HepG2 (cell line): ENCODE measurements at regions not wholly inside any gene's neighbourhood (a gene's known extent, or its start where the extent isn't known, plus 50 kb on each side); places are given as distances from the start of the nearest gene placed in this dataset.

Source experiments
- CTCF ChIP-seq: sonication (generic); formaldehyde crosslinking; IDR thresholded peaks from 2 replicates; pipeline ENCODE4 v1.5.0; 2020; ENCODE audit warnings: mild to moderate bottlenecking, missing genetic modification reagents, moderate library complexity
- EZH2 ChIP-seq: conservative IDR thresholded peaks from 2 replicates; pipeline ENCODE4 v1.6.1; 2012; ENCODE audit warnings: mild to moderate bottlenecking, low read depth, low read length, moderate library complexity
- JUNB ChIP-seq: sonication (generic); formaldehyde crosslinking; IDR thresholded peaks from 2 replicates; pipeline ENCODE4 v1.8.0; 2022; ENCODE audit warnings: missing genetic modification reagents, mild to moderate bottlenecking, borderline replicate concordance
- KMT2B ChIP-seq: IDR thresholded peaks from 2 replicates; pipeline ENCODE4 v1.6.1; 2016; ENCODE audit warnings: missing genetic modification reagents, missing compliant biosample characterization
- RAD21 ChIP-seq: fragments of 450-650 bp; formaldehyde crosslinking; IDR thresholded peaks from 2 replicates; pipeline ENCODE4 v1.5.0; 2020; ENCODE audit warnings: mild to moderate bottlenecking
- RELA ChIP-seq: sonication (generic); formaldehyde crosslinking; IDR thresholded peaks from 2 replicates; pipeline ENCODE4 v1.4.0; 2020; ENCODE audit warnings: missing genetic modification reagents
- RXRA ChIP-seq: sonication (generic); formaldehyde crosslinking; IDR thresholded peaks from 2 replicates; pipeline ENCODE4 v1.5.1; 2020; ENCODE audit warnings: missing genetic modification reagents
- USF2 ChIP-seq, 2 experiments: sonication (generic) in 1 of 2; formaldehyde crosslinking in 1 of 2; IDR thresholded peaks; 2 replicates each; pipeline versions ENCODE4 v1.5.1 to v1.6.1; 2011 to 2020; ENCODE audit warnings: borderline replicate concordance in 1 of 2, low read depth in 1 of 2, low read length in 1 of 2, mild to moderate bottlenecking in 1 of 2, missing genetic modification reagents in 1 of 2, moderate library complexity in 1 of 2
- ZFP1 ChIP-seq: IDR thresholded peaks from 2 replicates; pipeline ENCODE4 v1.6.1; 2016
- ZNF232 ChIP-seq: sonication (generic); formaldehyde crosslinking; IDR thresholded peaks from 2 replicates; pipeline ENCODE4 v1.4.0; 2020; ENCODE audit warnings: missing genetic modification reagents, borderline replicate concordance

- TF ChIP-seq EZH2, result no peak
- TF ChIP-seq KMT2B (CRISPR knock-in tag), result no peak
- no peak for TF ChIP-seq ZNF232 (CRISPR knock-in tag)
- TF ChIP-seq ZFP1 (CRISPR knock-in tag), result no peak
- no peak for TF ChIP-seq USF2 (IDR thresholded peaks at IDR 0.05; ENCODE audit: low read depth, low read length)
- TF ChIP-seq USF2 (CRISPR knock-in tag; IDR thresholded peaks at IDR 0.05; ENCODE audit: borderline replicate concordance), result no peak
- TF ChIP-seq JUNB (CRISPR knock-in tag), result no peak
- TF ChIP-seq RXRA (CRISPR knock-in tag), result no peak
- TF ChIP-seq RELA, result no peak
- no peak for TF ChIP-seq RAD21 (CRISPR knock-in tag)
- no peak for TF ChIP-seq CTCF (CRISPR knock-in tag)
These were observed 217.2 kb downstream of the OTOR start for GRCh38 chr20:16965401-16965800.
